ENCODE measurements at regions not wholly inside any gene's neighbourhood (a gene's known extent, or its start where the extent isn't known, plus 50 kb on each side); places are given as distances from the start of the nearest gene placed in this dataset.

GRCh38 chr16:85208181-85208580, 95.9 kb upstream of the CIBAR2 start:
- TF ChIP-seq CTCF (IDR thresholded peaks at IDR 0.05) (no peak), EP300 (IDR thresholded peaks at IDR 0.05; ENCODE audit: borderline replicate concordance in 1 of 2, low read depth in 1 of 2, low read length in 1 of 2) (no peak), TAF1 (IDR thresholded peaks at IDR 0.05; ENCODE audit: borderline replicate concordance, low read depth, low read length) (no peak), FOXJ3 (CRISPR knock-in tag; IDR thresholded peaks at IDR 0.05) (no peak), NRF1 (IDR thresholded peaks at IDR 0.05; ENCODE audit: low read depth, low read length) (no peak), RAD21 (IDR thresholded peaks at IDR 0.05; ENCODE audit: low read length) (no peak), JUND (IDR thresholded peaks at IDR 0.05) (no peak), REST (IDR thresholded peaks at IDR 0.05; ENCODE audit: low read depth, low read length) (no peak), USF1 (IDR thresholded peaks at IDR 0.05; ENCODE audit: borderline replicate concordance, low read depth) (no peak)
